Stimulated activated CD8-positive, alpha-beta memory T cell treated with anti-CD3 and anti-CD28 coated beads, Interleukin-15, amount 100 ng/mL, for 1 hour (primary cell): ENCODE measurements at regions not wholly inside any gene's neighbourhood (a gene's known extent, or its start where the extent isn't known, plus 50 kb on each side); places are given as distances from the start of the nearest gene placed in this dataset.
"Not testable (repeated sequence)": the region's sequence is repeated elsewhere in the genome, so short reads cannot be mapped to it uniquely, and the experiment has no call there.

Source experiments
- DNase-seq: peaks from one replicate; pipeline ENCODE4 v3.0.0-alpha.2; 2020; ENCODE audit warnings: low read depth

- not testable (repeated sequence) for DNase-seq
Measured at GRCh38 chr5:100379254-100379858, 155.8 kb upstream of the FAM174A start.

GRCh38 chr5:100364757-100365478, 170.3 kb upstream of the FAM174A start:
- not testable (repeated sequence) for DNase-seq

GRCh38 chr5:100364343-100364742, 170.8 kb upstream of the FAM174A start:
- not testable (repeated sequence) for DNase-seq

GRCh38 chr5:100359998-100360397, 175.2 kb upstream of the FAM174A start:
- DNase-seq: not testable (repeated sequence)

GRCh38 chr5:100346269-100346668, 188.9 kb upstream of the FAM174A start:
- not testable (repeated sequence) for DNase-seq

GRCh38 chr5:100341485-100341884, 193.7 kb upstream of the FAM174A start:
- not testable (repeated sequence) for DNase-seq

- DNase-seq: no peak
Measured at GRCh38 chr5:100322483-100322882, 212.7 kb upstream of the FAM174A start.

GRCh38 chr5:100319885-100320284, 215.3 kb upstream of the FAM174A start:
- DNase-seq: no peak

GRCh38 chr5:100313657-100314056, 221.5 kb upstream of the FAM174A start:
- DNase-seq: no peak

GRCh38 chr5:100311806-100312205, 223.4 kb upstream of the FAM174A start:
- DNase-seq: no peak

GRCh38 chr5:100306000-100306399, 229.2 kb upstream of the FAM174A start:
- DNase-seq: no peak

GRCh38 chr5:100303216-100303615, 232.0 kb upstream of the FAM174A start:
- DNase-seq: no peak

GRCh38 chr5:100299261-100299660, 235.9 kb upstream of the FAM174A start:
- no peak for DNase-seq

- no peak for DNase-seq
Measured at GRCh38 chr5:100276071-100276470, 259.1 kb upstream of the FAM174A start.

- no peak for DNase-seq
Measured at GRCh38 chr5:100275631-100276030, 259.5 kb upstream of the FAM174A start.

GRCh38 chr5:100273846-100274580, 261.2 kb upstream of the FAM174A start:
- no peak for DNase-seq

- no peak for DNase-seq
Measured at GRCh38 chr5:100270023-100270771, 265.0 kb upstream of the FAM174A start.

GRCh38 chr5:100260968-100261367, 274.2 kb upstream of the FAM174A start:
- DNase-seq: no peak

GRCh38 chr5:100252944-100253343, 282.2 kb upstream of the FAM174A start:
- no peak for DNase-seq

GRCh38 chr5:100252037-100252436, 283.1 kb upstream of the FAM174A start:
- DNase-seq: no peak

- no peak for DNase-seq
Measured at GRCh38 chr5:100249884-100250269, 285.3 kb upstream of the FAM174A start.

- DNase-seq: no peak
Measured at GRCh38 chr5:100249211-100249883, 285.8 kb upstream of the FAM174A start.
